GM19023 (cell line): ENCODE measurements at regions not wholly inside any gene's neighbourhood (a gene's known extent, or its start where the extent isn't known, plus 50 kb on each side); places are given as distances from the start of the nearest gene placed in this dataset.

Experiments used
- ATAC-seq: cut with Tn5 transposase; IDR thresholded peaks from one replicate; pipeline ENCODE4 v1.9.1; 2021; ENCODE audit warnings: mild to moderate bottlenecking, moderate library complexity; ENCODE audit not compliant: unreplicated experiment

DNA sequence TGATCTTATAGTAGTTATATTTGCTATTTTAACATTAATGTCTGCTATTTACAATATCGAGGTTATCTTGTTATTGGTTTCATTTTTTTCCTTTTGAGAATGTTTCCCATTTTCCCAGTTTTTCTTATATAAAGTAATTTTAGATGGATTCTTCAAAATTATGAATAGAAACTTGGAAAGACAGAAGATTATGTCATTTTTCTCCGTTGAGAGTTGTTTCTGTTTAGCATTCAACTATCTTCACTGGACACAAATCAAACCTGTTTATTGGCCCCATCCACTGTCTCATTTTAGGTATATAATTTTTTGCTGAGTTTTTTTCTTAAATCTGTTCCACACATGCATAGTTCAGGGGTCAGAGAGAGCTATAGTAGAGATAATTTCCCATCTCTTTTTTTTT lies 1430.9 kb upstream of the MIR17HG start:
- ATAC-seq: no peak

GRCh38 chr13:89920461-89920860 lies 1427.0 kb upstream of the MIR17HG start:
- ATAC-seq: no peak

- no peak for ATAC-seq
Measured at GRCh38 chr13:89923052-89923451, 1424.4 kb upstream of the MIR17HG start.

DNA sequence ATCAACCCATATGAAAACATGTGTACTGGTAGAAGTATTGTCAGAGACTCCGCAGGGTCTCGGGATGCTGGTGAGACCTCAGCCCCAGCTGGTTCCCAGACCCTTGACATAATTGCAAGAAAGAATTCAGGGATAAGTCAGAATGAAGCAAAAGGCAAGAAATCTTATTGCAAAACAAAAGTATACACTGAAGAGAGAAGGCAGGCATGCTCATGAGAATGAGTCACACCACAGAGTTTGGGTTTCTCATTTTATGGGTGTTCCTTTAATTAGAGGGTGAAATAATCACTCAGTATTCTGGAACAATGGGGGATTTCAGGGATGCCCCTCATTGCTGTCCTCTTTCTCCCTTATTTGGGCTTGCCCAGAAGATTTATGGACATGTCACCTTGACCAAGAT lies 1423.8 kb upstream of the MIR17HG start:
- no peak for ATAC-seq

DNA sequence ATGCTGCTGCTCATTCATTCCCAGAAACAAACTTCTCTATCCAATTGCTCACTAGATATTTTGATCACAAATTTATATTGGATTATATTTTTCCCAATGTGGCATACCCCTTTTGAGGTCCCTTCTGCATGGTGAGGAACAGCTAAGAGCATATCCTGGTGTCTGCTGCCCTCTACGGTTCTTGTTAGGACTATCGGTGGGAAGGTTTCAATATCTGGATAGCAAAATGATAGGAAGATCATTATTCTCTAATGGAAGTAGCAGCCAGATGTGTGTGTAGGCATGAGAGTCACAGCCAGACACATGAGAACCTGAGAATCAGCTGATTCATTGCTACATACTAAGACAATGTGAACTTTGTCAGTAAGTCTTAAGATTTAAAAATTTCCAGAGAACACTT lies 1422.4 kb upstream of the MIR17HG start:
- no peak for ATAC-seq

DNA sequence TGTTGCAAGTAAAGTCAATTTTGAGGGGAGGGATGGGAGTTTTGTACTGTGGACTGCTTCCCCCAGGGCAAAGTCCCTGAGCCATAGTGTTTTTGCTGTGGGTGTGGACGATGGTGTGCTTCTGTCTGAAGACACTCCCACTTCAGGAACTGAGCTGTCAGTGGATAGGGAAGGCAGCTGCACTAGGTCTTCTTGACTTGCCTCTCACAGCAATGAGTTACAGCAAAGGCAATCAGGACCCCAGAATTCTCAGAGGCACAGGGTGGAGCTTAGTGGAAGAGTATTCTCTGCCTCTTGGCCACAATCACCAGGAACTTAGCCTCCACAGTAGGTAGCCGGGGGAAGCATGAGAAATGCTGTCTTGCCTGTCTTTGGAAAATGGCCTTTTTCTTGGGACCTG lies 1416.6 kb upstream of the MIR17HG start:
- ATAC-seq: no peak

- no peak for ATAC-seq
Measured at GRCh38 chr13:89932902-89933301, 1414.6 kb upstream of the MIR17HG start.

GRCh38 chr13:89936256-89936655 lies 1411.2 kb upstream of the MIR17HG start:
- ATAC-seq: no peak

GRCh38 chr13:89937420-89937819 lies 1410.1 kb upstream of the MIR17HG start:
- ATAC-seq: no peak

DNA sequence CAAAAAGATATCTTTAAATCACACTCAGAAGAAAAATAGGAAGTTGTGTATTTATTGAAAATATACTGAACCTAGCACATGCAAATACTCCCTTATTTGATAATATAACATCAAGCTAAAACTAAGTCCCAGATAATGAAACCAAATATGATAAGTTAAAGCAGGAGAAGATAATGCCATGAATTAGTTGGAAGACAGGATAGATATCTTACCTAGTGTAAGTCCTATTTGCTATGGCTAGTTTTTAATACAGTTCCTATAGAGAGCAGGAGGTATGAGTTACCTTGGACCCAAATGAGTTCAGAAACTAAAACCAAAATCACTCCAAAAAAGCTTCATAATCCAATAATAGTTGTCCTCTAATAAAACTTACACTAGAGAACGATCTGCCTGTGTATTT lies 1407.1 kb upstream of the MIR17HG start:
- ATAC-seq: no peak

DNA sequence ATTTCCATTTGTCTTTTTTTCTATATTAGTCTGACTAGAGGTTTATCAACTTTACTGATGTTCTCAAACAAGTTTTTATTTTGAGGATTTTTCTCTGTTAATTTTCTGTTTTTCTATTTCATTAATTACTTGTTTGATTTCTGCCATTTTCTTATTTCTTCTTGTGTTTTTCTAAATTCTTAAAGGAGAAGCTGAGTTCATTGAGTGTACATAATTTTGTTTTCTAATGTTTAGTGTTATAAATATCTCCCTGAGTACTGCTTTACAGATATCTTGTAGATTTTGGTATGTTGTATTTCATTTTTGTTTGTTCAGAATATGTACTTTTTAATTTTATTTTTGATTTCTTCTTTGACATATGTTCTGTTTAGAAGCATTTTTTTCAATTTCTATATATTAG lies 1404.3 kb upstream of the MIR17HG start:
- ATAC-seq: no peak

DNA sequence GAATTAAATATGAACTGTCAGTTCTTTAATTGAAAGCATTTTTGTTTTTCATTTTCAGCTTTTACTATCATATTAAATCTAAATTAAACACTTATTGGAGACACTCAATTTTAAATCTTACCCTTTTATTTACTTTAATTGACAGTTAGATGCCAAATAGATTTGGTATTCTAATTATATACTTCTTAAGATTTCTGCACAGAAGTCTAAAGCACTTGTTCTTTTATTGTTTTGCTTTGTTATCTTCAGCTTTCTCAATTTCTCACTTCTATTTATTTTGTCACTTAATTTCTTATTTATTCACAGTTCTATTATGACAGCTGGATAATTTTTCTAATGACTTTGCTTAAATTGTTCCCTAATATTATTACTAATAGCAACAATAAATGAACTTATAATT lies 1397.3 kb upstream of the MIR17HG start:
- ATAC-seq: no peak

GRCh38 chr13:89951341-89951740 lies 1396.1 kb upstream of the MIR17HG start:
- no peak for ATAC-seq

- no peak for ATAC-seq
Measured at GRCh38 chr13:89953581-89953980, 1393.9 kb upstream of the MIR17HG start.

DNA sequence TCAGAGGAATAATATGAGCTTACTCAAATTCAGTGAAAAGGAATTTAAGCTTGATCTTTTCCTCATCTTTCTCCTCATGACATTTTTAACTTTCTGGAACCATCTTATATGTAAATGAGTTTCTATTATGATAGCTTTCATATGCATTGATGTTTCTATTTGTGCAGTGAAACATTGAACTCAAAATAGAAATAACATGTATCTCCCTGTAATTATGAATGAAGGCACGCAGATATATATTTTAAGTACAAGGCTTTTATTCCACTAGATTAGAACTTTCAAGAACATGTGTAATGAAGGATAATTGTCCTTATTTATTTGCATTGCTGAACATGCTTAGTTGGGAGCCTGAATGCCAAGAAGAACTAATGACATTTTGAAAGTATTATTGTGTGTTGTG lies 1391.7 kb upstream of the MIR17HG start:
- ATAC-seq: no peak

- no peak for ATAC-seq
Measured at GRCh38 chr13:89959074-89959473, 1388.4 kb upstream of the MIR17HG start.

DNA sequence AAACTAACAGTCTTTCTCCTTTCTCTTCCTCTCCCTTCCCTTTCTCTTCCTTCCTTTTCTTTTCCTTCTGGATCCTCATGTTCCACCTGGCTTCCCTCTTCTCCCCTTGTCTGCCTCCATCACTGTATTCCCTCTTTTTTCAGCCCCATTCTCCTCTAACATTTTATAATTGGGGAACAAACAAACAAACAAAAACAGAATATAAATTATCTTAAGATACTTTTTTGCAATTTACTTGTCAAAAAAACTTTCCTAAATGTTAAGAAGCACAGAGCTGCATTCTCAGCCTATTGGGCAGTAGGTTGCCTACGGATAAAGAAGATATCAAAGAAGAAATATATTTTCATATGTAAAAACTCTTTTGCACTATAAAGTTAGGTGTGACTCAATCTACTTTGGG lies 1382.2 kb upstream of the MIR17HG start:
- ATAC-seq: no peak

GRCh38 chr13:89966524-89966923 lies 1381.0 kb upstream of the MIR17HG start:
- no peak for ATAC-seq

DNA sequence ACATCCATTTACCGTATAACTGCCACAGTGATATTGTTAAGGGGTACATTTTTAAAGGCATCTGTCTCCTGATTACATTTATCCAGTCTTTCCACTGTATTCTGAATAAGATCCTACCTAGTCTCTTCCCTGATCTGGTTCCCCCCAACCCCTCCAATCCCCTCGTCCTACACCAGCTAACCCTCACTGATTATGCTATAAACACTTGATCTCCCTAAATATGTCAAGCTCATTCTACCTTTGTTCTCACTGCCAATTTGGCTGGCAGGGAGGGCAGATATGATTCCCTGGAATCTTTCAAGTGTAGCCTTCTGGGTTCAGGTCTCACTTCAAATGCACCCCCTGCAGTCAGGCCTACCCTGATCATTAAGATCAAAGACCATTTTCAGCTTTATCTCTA lies 1379.8 kb upstream of the MIR17HG start:
- no peak for ATAC-seq

GRCh38 chr13:89968470-89968869 lies 1379.0 kb upstream of the MIR17HG start:
- no peak for ATAC-seq

GRCh38 chr13:89970353-89970709 lies 1377.2 kb upstream of the MIR17HG start:
- no peak for ATAC-seq

- no peak for ATAC-seq
Measured at GRCh38 chr13:89977203-89977602, 1370.3 kb upstream of the MIR17HG start.

DNA sequence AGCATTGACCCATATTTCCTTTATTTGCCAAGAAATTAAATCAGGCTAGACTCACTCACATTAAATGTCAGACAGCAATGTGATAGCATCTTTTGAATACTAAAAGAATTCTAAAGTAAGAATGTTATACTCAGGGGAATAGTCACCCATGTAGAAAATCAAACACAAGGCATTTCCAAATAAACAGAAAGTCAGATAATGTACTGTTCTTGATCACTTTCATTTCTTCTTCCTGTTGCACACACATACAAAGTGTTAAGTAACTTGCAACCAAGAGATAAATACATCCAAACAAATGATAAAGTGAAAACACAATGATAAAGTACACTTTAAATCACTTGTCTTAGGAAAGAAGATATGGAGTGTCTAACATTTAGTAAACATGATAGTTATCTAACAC lies 1366.6 kb upstream of the MIR17HG start:
- ATAC-seq: no peak
